IMR-90 (cell line): ENCODE measurements at regions not wholly inside any gene's neighbourhood (a gene's known extent, or its start where the extent isn't known, plus 50 kb on each side); places are given as distances from the start of the nearest gene placed in this dataset.

Experiments
- CEBPB ChIP-seq: IDR thresholded peaks from 2 replicates; pipeline ENCODE4 v1.6.1; 2012; ENCODE audit warnings: low read depth, low read length, improper control_type of control experiment
- CHD1 ChIP-seq: IDR thresholded peaks from 2 replicates; pipeline ENCODE4 v1.6.1; 2012; ENCODE audit warnings: low read depth, low read length, improper control_type of control experiment
- CTCF ChIP-seq: conservative IDR thresholded peaks from 2 replicates; pipeline ENCODE4 v1.5.1; 2012; ENCODE audit warnings: mild to moderate bottlenecking, low read depth, low read length, improper control_type of control experiment
- FOS ChIP-seq: fragments of 150-350 bp; IDR thresholded peaks from 2 replicates; pipeline ENCODE4 v1.6.1; 2016; ENCODE audit warnings: low read depth, low read length
- MXI1 ChIP-seq: IDR thresholded peaks from 2 replicates; pipeline ENCODE4 v1.6.1; 2012; ENCODE audit warnings: low read depth, mild to moderate bottlenecking, low read length, moderate library complexity, borderline replicate concordance
- POLR2A ChIP-seq: IDR thresholded peaks from 2 replicates; pipeline ENCODE4 v1.6.1; 2012; ENCODE audit warnings: mild to moderate bottlenecking, low read depth, low read length
- RAD21 ChIP-seq: IDR thresholded peaks from 2 replicates; pipeline ENCODE4 v1.6.1; 2012; ENCODE audit warnings: low read length, improper control_type of control experiment
- RCOR1 ChIP-seq: IDR thresholded peaks from 2 replicates; pipeline ENCODE4 v1.6.1; 2012; ENCODE audit warnings: mild to moderate bottlenecking, low read length, improper control_type of control experiment; ENCODE audit not compliant: insufficient replicate concordance
- RFX5 ChIP-seq: IDR thresholded peaks from 2 replicates; pipeline ENCODE4 v1.8.0; 2012; ENCODE audit warnings: low read depth, mild to moderate bottlenecking, low read length, moderate library complexity
- SMC3 ChIP-seq: fragments of 150-350 bp; IDR thresholded peaks from 2 replicates; pipeline ENCODE4 v1.6.1; 2016; ENCODE audit warnings: low read depth, mild to moderate bottlenecking, antibody characterized with exemption, low read length, moderate library complexity
- TF ChIP-seq, protein P1 (sequence below): fragments of 150-350 bp; IDR thresholded peaks from 2 replicates; pipeline ENCODE4 v1.6.1; 2016; ENCODE audit warnings: low read depth, mild to moderate bottlenecking, low read length, moderate library complexity, borderline replicate concordance
- TF ChIP-seq, protein P2 (sequence below): fragments of 150-350 bp; IDR thresholded peaks from 2 replicates; pipeline ENCODE4 v1.6.1; 2017; ENCODE audit warnings: mild to moderate bottlenecking, antibody characterized with exemption, low read length, low read depth

DNA sequence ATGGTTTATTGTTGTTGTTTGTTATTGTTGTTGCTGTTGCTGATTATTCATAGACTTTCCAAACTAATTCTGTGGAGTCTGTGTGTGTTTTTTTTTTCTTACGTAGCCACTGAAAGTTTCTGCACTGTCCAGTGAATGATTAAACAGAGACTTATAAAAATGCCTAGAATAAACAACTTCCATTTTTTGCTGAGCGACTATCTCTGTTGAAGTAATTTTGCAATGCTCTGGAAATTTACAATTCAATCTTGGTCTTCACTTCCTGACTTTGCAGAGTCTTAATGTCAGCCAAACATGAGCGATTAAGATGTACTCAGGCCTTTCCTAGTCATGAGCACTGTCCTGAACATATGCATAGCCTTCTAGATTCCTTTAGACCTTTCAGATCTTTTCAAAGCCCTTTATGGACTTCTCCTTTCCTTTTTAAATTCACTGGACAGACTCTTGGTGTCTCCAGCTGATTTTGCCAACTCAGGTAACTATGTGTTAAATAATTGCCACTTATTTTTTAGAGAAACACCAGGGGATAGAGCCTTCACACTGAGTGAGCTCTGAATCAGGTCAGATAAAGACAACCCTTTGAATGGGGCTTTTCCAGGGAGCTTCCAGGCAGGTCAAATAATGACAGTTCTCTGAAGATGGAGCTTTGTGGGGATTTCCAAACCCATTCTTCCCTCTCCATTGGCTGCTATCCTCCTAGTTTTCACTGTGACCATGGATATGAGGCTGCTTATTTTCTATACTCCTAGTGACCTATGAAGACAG lies 622.8 kb upstream of the EPHA7 start:
- TF ChIP-seq FOS (no peak), CTCF (no peak), POLR2A (no peak), SMC3 (no peak), RAD21 (no peak), MXI1 (no peak), RFX5 (no peak), RCOR1 (no peak), CEBPB (no peak), CHD1 (no peak)
- TF ChIP-seq, protein P1, sequence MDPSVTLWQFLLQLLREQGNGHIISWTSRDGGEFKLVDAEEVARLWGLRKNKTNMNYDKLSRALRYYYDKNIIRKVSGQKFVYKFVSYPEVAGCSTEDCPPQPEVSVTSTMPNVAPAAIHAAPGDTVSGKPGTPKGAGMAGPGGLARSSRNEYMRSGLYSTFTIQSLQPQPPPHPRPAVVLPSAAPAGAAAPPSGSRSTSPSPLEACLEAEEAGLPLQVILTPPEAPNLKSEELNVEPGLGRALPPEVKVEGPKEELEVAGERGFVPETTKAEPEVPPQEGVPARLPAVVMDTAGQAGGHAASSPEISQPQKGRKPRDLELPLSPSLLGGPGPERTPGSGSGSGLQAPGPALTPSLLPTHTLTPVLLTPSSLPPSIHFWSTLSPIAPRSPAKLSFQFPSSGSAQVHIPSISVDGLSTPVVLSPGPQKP: no peak
- TF ChIP-seq, protein P2, sequence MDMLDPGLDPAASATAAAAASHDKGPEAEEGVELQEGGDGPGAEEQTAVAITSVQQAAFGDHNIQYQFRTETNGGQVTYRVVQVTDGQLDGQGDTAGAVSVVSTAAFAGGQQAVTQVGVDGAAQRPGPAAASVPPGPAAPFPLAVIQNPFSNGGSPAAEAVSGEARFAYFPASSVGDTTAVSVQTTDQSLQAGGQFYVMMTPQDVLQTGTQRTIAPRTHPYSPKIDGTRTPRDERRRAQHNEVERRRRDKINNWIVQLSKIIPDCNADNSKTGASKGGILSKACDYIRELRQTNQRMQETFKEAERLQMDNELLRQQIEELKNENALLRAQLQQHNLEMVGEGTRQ: no peak
